Coronary artery (tissue), 2 donors: ENCODE measurements at regions not wholly inside any gene's neighbourhood (a gene's known extent, or its start where the extent isn't known, plus 50 kb on each side); places are given as distances from the start of the nearest gene placed in this dataset.

Experiments
- DNase-seq: peaks from one replicate; pipeline ENCODE4 v3.0.0-alpha.2; 2017; ENCODE audit warnings: low spot score
- H3K27ac ChIP-seq, 2 donors: fragments of 200-600 bp; sonication (generic); one replicate each; pipeline ENCODE4 v1.5.1; 2016 to 2019
- H3K4me3 ChIP-seq: fragments of 200-600 bp; sonication (generic); 2 replicates; pipeline ENCODE4 v1.5.1; 2016; ENCODE audit warnings: mild to moderate bottlenecking, moderate library complexity
- TF ChIP-seq, protein P1 (sequence below): fragments of 200-600 bp; sonication (generic); IDR thresholded peaks from one replicate; pipeline ENCODE4 v1.5.1; 2019; ENCODE audit warnings: antibody characterized with exemption

DNA sequence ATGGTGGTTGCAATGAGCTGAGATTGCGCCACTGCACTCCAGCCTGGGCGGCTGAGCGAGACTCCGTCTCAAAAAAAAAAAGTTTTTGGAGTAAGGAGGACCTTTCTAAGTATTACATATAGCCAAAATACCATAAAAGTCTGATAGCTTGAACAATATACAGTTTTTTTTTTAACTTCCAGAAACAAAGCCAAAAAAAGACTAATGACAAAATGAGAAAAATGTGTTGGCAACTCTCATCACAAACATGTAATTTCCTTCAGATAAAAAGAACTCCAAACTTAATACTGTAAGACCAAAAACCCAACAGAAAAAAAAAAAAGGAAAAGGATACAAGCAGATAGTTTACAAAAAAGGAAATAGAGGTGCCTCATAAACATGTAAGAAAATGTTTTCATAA lies 68.2 kb upstream of the MED4 start:
- TF ChIP-seq, protein P1, sequence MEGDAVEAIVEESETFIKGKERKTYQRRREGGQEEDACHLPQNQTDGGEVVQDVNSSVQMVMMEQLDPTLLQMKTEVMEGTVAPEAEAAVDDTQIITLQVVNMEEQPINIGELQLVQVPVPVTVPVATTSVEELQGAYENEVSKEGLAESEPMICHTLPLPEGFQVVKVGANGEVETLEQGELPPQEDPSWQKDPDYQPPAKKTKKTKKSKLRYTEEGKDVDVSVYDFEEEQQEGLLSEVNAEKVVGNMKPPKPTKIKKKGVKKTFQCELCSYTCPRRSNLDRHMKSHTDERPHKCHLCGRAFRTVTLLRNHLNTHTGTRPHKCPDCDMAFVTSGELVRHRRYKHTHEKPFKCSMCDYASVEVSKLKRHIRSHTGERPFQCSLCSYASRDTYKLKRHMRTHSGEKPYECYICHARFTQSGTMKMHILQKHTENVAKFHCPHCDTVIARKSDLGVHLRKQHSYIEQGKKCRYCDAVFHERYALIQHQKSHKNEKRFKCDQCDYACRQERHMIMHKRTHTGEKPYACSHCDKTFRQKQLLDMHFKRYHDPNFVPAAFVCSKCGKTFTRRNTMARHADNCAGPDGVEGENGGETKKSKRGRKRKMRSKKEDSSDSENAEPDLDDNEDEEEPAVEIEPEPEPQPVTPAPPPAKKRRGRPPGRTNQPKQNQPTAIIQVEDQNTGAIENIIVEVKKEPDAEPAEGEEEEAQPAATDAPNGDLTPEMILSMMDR = no peak
- H3K4me3 ChIP-seq = no peak overlapping the region
- no peak overlapping the region for H3K27ac ChIP-seq
- DNase-seq = no peak

DNA sequence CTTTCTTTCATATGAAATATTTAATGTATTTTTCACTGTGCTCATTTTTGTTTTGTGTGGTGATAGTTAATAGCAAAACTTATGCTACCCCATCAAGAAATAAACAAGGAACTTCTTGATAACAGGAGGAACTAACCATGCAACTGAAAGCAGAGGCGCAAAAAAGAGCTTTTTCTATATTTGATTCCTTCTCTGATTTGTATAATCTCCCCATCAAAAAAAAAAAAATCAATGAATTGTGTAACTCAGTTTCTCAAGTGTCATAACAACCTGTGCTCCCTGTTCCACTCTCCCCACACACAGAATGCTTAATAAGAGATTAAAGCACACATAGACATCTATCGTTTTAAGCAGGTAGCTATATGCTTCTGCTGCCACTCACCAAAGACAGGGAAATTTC lies 67.3 kb upstream of the MED4 start:
- Histone ChIP-seq H3K27ac (peak overlapping the region in 1 of 2 donors; percentile 64), H3K4me3 (no peak overlapping the region)
- TF ChIP-seq, protein P1 = no peak
- no peak for DNase-seq

DNA sequence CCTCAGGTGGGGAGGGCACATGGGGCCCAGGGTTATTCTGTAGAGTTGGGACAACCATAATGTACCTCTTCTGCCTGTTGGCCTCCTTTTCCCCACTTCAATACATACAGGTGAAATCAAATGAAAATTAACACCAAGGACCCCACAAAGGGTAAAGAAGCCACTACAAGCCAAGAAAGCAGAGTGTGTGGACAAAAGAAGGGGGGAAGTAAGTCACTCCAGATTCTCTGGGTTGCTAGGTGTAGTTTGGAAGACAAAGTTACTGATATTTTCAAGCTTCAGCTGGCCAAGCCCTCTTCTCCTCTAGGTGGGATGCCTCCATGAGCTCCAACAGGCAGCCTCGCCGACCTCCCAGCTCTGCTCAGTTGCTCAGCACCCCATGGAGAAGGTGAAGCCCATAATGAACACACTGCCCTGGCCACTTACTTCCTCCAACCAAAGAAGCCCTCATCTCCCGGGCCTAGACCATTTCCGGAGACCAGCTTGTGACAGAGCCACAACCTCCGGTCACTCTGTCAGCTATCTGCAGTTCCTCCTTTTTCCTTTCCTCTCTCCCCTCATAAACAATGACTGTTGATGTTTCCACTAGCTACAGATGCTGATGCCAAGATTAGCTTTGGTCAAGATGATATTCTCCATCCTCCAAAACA lies 66.8 kb upstream of the MED4 start:
- Histone ChIP-seq H3K4me3 (no peak overlapping the region), H3K27ac (peak overlapping the region; percentile 52 to 89)
- no peak for DNase-seq
- TF ChIP-seq, protein P1 = no peak

DNA sequence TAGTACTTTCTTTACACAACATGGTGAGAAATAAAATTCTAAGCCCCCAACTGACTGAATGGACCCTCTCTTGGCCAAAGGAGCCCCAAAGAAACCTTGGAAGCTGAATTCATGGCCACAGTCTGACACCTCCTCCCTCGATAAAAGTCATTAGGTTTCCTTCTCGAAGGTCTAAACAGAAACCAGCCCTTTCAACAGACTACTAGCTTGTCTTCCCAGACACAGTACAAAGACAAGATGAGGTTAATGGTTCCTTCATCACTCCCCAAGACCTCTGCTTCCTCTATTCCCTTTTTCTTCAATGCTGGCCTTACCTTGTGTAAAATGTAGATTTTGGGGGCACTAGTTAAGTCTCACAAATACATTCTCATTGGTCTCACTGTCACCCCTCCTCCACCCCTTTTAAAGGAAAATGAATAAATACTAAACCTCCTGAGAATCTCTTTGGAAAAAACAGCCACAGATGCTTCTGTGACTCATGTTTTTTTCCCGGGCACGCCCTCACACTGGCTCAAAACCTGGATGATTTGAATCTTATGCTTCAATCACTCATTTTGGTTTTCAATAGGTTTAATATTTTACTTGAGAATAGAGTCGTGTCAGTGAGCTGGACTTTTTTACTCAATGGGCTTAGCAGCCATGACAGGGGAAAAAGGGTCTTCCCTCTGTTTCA lies 65.8 kb upstream of the MED4 start:
- TF ChIP-seq, protein P1 = no peak
- Histone ChIP-seq H3K27ac (peak overlapping the region; percentile 52 to 89), H3K4me3 (no peak overlapping the region)
- no peak for DNase-seq

DNA sequence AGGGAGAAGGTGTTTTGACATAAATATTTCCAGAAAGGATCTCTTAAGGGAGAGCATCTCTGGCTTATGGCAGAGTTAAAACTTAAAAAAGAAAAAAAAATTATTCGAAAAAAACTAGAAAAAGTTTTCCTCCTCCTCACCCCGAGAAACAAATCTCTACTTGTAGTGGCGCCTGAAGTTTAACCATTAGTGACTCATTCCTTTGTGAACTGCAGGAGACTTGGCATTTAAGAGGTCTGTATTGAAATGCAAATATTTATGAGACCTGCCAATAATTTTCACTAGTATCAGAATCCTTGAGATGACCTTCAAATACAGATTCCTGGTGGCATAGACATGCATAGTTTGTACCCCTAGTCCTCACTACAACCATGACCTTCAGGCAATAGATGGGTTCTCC lies 64.9 kb upstream of the MED4 start:
- peak overlapping the region in 1 of 2 donors; percentile 89 for H3K27ac ChIP-seq

DNA sequence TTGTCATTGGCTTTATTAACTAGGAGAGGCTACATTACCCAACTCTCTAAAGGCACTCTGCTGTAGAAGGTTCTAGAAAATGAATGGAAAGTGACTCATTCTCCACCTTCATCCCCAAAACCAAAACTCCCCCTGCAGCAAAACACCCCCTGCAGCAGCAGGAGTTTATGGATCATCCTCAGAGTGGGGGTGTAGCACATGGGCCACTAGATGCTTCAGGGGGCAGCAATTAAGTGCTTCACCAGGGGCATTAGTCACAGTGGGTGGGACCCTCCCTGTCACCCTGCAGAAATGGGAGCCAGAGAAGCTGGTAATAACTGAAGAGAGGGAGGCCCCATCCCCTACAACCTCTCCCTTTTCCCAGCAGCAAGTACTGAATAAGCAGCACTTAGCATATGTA lies 64.5 kb upstream of the MED4 start:
- H3K4me3 ChIP-seq = no peak overlapping the region
- DNase-seq = no peak

More for the DNA sequence above, 64.9 kb upstream of the MED4 start:
- DNase-seq = no peak
- TF ChIP-seq, protein P1 = no peak
- no peak overlapping the region for H3K4me3 ChIP-seq

More for the DNA sequence above, 64.5 kb upstream of the MED4 start:
- peak overlapping the region in 1 of 2 donors; percentile 46 for H3K27ac ChIP-seq
- TF ChIP-seq, protein P1 = no peak
